ENCODE measurements at regions not wholly inside any gene's neighbourhood (a gene's known extent, or its start where the extent isn't known, plus 50 kb on each side); places are given as distances from the start of the nearest gene placed in this dataset.

GRCh38 chr12:19026614-19027488, 102.7 kb upstream of the PLEKHA5 start:
- Mint-ChIP-seq H3K4me1 (no peaks in the 10 kb centered on the region), H3K4me3 (no peak overlapping the region), H3K36me3 (ENCODE audit: low read depth) (no peaks in the 10 kb centered on the region), H3K27me3 (peaks cover 3% of the 10 kb centered on the region), H3K9me3 (ENCODE audit: low read depth) (no peaks in the 10 kb centered on the region), H3K27ac (no peak overlapping the region)
- intact Hi-C loops (cut with DNase I, micrococcal nuclease), result no loop called here
- ChIA-PET POLR2A (no interaction called here), CTCF (interaction anchor here (1.8 kb wide), 1 partner anchor 14 kb away, joined by 4 read pairs; no protein-coding TSS in a partner anchor)
- ATAC-seq, result no peak
- no peak for DNase-seq

- intact Hi-C loops (cut with DNase I, micrococcal nuclease), result no loop called here
- H3K36me3 Mint-ChIP-seq (ENCODE audit: low read depth), result no peaks in the 10 kb centered on the region
- ATAC-seq (no peak), DNase-seq (no peak)
- no peaks in the 10 kb centered on the region for H3K4me1 Mint-ChIP-seq
- H3K27ac Mint-ChIP-seq, result no peak overlapping the region
- no peaks in the 10 kb centered on the region for H3K27me3 Mint-ChIP-seq
- ChIA-PET POLR2A (no interaction called here), CTCF (no interaction called here)
- no peak overlapping the region for H3K4me3 Mint-ChIP-seq
- peaks cover 10% of the 10 kb centered on the region for H3K9me3 Mint-ChIP-seq (ENCODE audit: low read depth)
These were observed 99.4 kb upstream of the PLEKHA5 start for GRCh38 chr12:19030180-19030579.

GRCh38 chr12:19030603-19031002, 98.9 kb upstream of the PLEKHA5 start:
- POLR2A ChIA-PET, result no interaction called here
- Mint-ChIP-seq H3K4me3 (no peak overlapping the region), H3K4me1 (no peaks in the 10 kb centered on the region), H3K27ac (no peak overlapping the region), H3K27me3 (no peaks in the 10 kb centered on the region), H3K36me3 (ENCODE audit: low read depth) (no peaks in the 10 kb centered on the region), H3K9me3 (ENCODE audit: low read depth) (peaks cover 10% of the 10 kb centered on the region)
- CTCF ChIA-PET, result no interaction called here
- intact Hi-C loops (cut with DNase I, micrococcal nuclease), result no loop called here
- DNase-seq, result no peak
- ATAC-seq, result no peak

GRCh38 chr12:19031032-19031431, 98.5 kb upstream of the PLEKHA5 start:
- DNase-seq (no peak), ATAC-seq (no peak)
- CTCF ChIA-PET, result no interaction called here
- H3K27me3 Mint-ChIP-seq, result no peaks in the 10 kb centered on the region
- POLR2A ChIA-PET, result no interaction called here
- intact Hi-C loops (cut with DNase I, micrococcal nuclease), result no loop called here
- H3K36me3 Mint-ChIP-seq (ENCODE audit: low read depth), result no peaks in the 10 kb centered on the region
- H3K27ac Mint-ChIP-seq, result no peak overlapping the region
- no peaks in the 10 kb centered on the region for H3K4me1 Mint-ChIP-seq
- H3K9me3 Mint-ChIP-seq (ENCODE audit: low read depth), result peaks cover 10% of the 10 kb centered on the region
- no peak overlapping the region for H3K4me3 Mint-ChIP-seq

GRCh38 chr12:19032826-19033225, 96.7 kb upstream of the PLEKHA5 start:
- H3K27me3 Mint-ChIP-seq, result no peaks in the 10 kb centered on the region
- H3K4me3 Mint-ChIP-seq, result no peak overlapping the region
- H3K9me3 Mint-ChIP-seq (ENCODE audit: low read depth), result peaks cover 10% of the 10 kb centered on the region
- no peak overlapping the region for H3K27ac Mint-ChIP-seq
- DNase-seq (no peak), ATAC-seq (no peak)
- H3K4me1 Mint-ChIP-seq, result no peaks in the 10 kb centered on the region
- ChIA-PET POLR2A (no interaction called here), CTCF (no interaction called here)
- no peaks in the 10 kb centered on the region for H3K36me3 Mint-ChIP-seq (ENCODE audit: low read depth)
- intact Hi-C loops (cut with DNase I, micrococcal nuclease), result no loop called here

GRCh38 chr12:19033244-19033643, 96.3 kb upstream of the PLEKHA5 start:
- intact Hi-C loops (cut with DNase I, micrococcal nuclease), result no loop called here
- DNase-seq (no peak), ATAC-seq (no peak)
- ChIA-PET POLR2A (no interaction called here), CTCF (no interaction called here)
- Mint-ChIP-seq H3K9me3 (ENCODE audit: low read depth) (peaks cover 10% of the 10 kb centered on the region), H3K27ac (no peak overlapping the region), H3K4me1 (no peaks in the 10 kb centered on the region), H3K27me3 (no peaks in the 10 kb centered on the region), H3K36me3 (ENCODE audit: low read depth) (no peaks in the 10 kb centered on the region), H3K4me3 (no peak overlapping the region)

- POLR2A ChIA-PET, result no interaction called here
- Mint-ChIP-seq H3K9me3 (ENCODE audit: low read depth) (peaks cover 10% of the 10 kb centered on the region), H3K36me3 (ENCODE audit: low read depth) (no peaks in the 10 kb centered on the region), H3K4me3 (no peak overlapping the region), H3K4me1 (no peaks in the 10 kb centered on the region), H3K27ac (no peak overlapping the region), H3K27me3 (no peaks in the 10 kb centered on the region)
- CTCF ChIA-PET, result no interaction called here
- ATAC-seq (no peak), DNase-seq (no peak)
- intact Hi-C loops (cut with DNase I, micrococcal nuclease), result no loop called here
These were observed 94.6 kb upstream of the PLEKHA5 start for GRCh38 chr12:19034937-19035336.

- peaks cover 10% of the 10 kb centered on the region for H3K9me3 Mint-ChIP-seq (ENCODE audit: low read depth)
- intact Hi-C loops (cut with DNase I, micrococcal nuclease), result no loop called here
These were observed 94.0 kb upstream of the PLEKHA5 start for GRCh38 chr12:19035536-19035935.

GRCh38 chr12:19036673-19037357, 92.7 kb upstream of the PLEKHA5 start:
- ATAC-seq, result no peak
- no peak for DNase-seq
- H3K27ac Mint-ChIP-seq, result no peak overlapping the region
- ChIA-PET CTCF (no interaction called here), POLR2A (no interaction called here)
- H3K4me3 Mint-ChIP-seq, result no peak overlapping the region
- no peaks in the 10 kb centered on the region for H3K4me1 Mint-ChIP-seq
- H3K36me3 Mint-ChIP-seq (ENCODE audit: low read depth), result no peaks in the 10 kb centered on the region
- intact Hi-C loops (cut with DNase I, micrococcal nuclease), result no loop called here
- peaks cover 2% of the 10 kb centered on the region for H3K27me3 Mint-ChIP-seq
- H3K9me3 Mint-ChIP-seq (ENCODE audit: low read depth), result peaks cover 10% of the 10 kb centered on the region

More at GRCh38 chr12:19035536-19035935, 94.0 kb upstream of the PLEKHA5 start:
- Mint-ChIP-seq H3K4me3 (no peak overlapping the region), H3K27ac (no peak overlapping the region), H3K27me3 (no peaks in the 10 kb centered on the region), H3K4me1 (no peaks in the 10 kb centered on the region), H3K36me3 (ENCODE audit: low read depth) (no peaks in the 10 kb centered on the region)
- CTCF ChIA-PET, result interaction anchor here (0.8 kb wide), 1 partner anchor 234 kb away, joined by 4 read pairs; no protein-coding TSS in a partner anchor
- ATAC-seq (no peak), DNase-seq (no peak)
- POLR2A ChIA-PET, result no interaction called here

- ATAC-seq, result no peak
- POLR2A ChIA-PET, result no interaction called here
These were observed 91.3 kb upstream of the PLEKHA5 start for GRCh38 chr12:19038209-19038608.

GRCh38 chr12:19039515-19039914, 90.0 kb upstream of the PLEKHA5 start:
- ATAC-seq, result no peak
- Mint-ChIP-seq H3K27ac (no peak overlapping the region), H3K27me3 (peaks cover 2% of the 10 kb centered on the region), H3K9me3 (ENCODE audit: low read depth) (peaks cover 3% of the 10 kb centered on the region), H3K4me1 (no peaks in the 10 kb centered on the region), H3K36me3 (ENCODE audit: low read depth) (no peaks in the 10 kb centered on the region), H3K4me3 (no peak overlapping the region)
- DNase-seq, result no peak
- ChIA-PET CTCF (no interaction called here), POLR2A (no interaction called here)
- intact Hi-C loops (cut with DNase I, micrococcal nuclease), result no loop called here

More at GRCh38 chr12:19038209-19038608, 91.3 kb upstream of the PLEKHA5 start:
- intact Hi-C loops (cut with DNase I, micrococcal nuclease), result no loop called here
- H3K27ac Mint-ChIP-seq, result no peak overlapping the region
- H3K36me3 Mint-ChIP-seq (ENCODE audit: low read depth), result no peaks in the 10 kb centered on the region
- CTCF ChIA-PET, result no interaction called here
- DNase-seq, result no peak
- H3K9me3 Mint-ChIP-seq (ENCODE audit: low read depth), result peaks cover 6% of the 10 kb centered on the region
- no peaks in the 10 kb centered on the region for H3K4me1 Mint-ChIP-seq
- H3K27me3 Mint-ChIP-seq, result peaks cover 2% of the 10 kb centered on the region
- no peak overlapping the region for H3K4me3 Mint-ChIP-seq

GRCh38 chr12:19042221-19042620, 87.3 kb upstream of the PLEKHA5 start:
- peaks cover 2% of the 10 kb centered on the region for H3K27me3 Mint-ChIP-seq
- ATAC-seq (no peak), DNase-seq (no peak)
- no peaks in the 10 kb centered on the region for H3K36me3 Mint-ChIP-seq (ENCODE audit: low read depth)
- no peak overlapping the region for H3K4me3 Mint-ChIP-seq
- no peaks in the 10 kb centered on the region for H3K4me1 Mint-ChIP-seq
- no peaks in the 10 kb centered on the region for H3K9me3 Mint-ChIP-seq (ENCODE audit: low read depth)
- POLR2A ChIA-PET, result no interaction called here
- CTCF ChIA-PET, result no interaction called here
- intact Hi-C loops (cut with DNase I, micrococcal nuclease), result no loop called here
- H3K27ac Mint-ChIP-seq, result no peak overlapping the region

All from activated CD4-positive, alpha-beta T cell treated with anti-CD3 and anti-CD28 coated beads for 36 hours (primary cell).